ENCODE measurements at regions not wholly inside any gene's neighbourhood (a gene's known extent, or its start where the extent isn't known, plus 50 kb on each side); places are given as distances from the start of the nearest gene placed in this dataset.
"Not testable (repeated sequence)": the region's sequence is repeated elsewhere in the genome, so short reads cannot be mapped to it uniquely, and the experiment has no call there.

GRCh38 chr6:168233875-168234213, 85.7 kb downstream of the DACT2 start:
- not testable (repeated sequence) for TF ChIP-seq ZNF281 (CRISPR knock-in tag; IDR thresholded peaks at IDR 0.05); CTCF (IDR thresholded peaks at IDR 0.05); KAT7 (CRISPR knock-in tag; IDR thresholded peaks at IDR 0.05; ENCODE audit: borderline replicate concordance)
